Psoas muscle (tissue), 7 donors: ENCODE measurements at regions not wholly inside any gene's neighbourhood (a gene's known extent, or its start where the extent isn't known, plus 50 kb on each side); places are given as distances from the start of the nearest gene placed in this dataset.
A peak's percentile ranks its signal among the peaks of the same experiment; 100 is the strongest.

Experiments used
- ATAC-seq, 4 donors: fragments of 200-7000 bp; cut with Tn5 transposase; one replicate each; pipeline ENCODE4 v1.9.1; 2020; ENCODE audit warnings: moderate library complexity in 3 of 4, mild to moderate bottlenecking in 2 of 4
- DNase-seq, 2 donors: peaks; one replicate each; pipeline ENCODE4 v3.0.0-alpha.2; 2020
- H3K27ac ChIP-seq: fragments of 200-600 bp; one replicate; pipeline ENCODE4 v1.8.0; 2022
- H3K27me3 ChIP-seq, 3 donors: fragments of 200-600 bp in 1 of 3; one replicate each; pipeline versions ENCODE4 v1.6.1 to v1.8.0; 2013 to 2022; ENCODE audit warnings: low read length in 2 of 3, mild to moderate bottlenecking in 2 of 3, moderate library complexity in 1 of 3; ENCODE audit not compliant: insufficient read depth in 3 of 3
- H3K36me3 ChIP-seq, 2 donors: fragments of 200-600 bp in 1 of 2; one replicate each; pipeline versions ENCODE4 v1.6.1 to v1.8.0; 2013 to 2022; ENCODE audit warnings: low read depth in 1 of 2, mild to moderate bottlenecking in 1 of 2, moderate library complexity in 1 of 2; ENCODE audit not compliant: insufficient read depth in 1 of 2
- H3K4me1 ChIP-seq: fragments of 200-600 bp; one replicate; pipeline ENCODE4 v1.8.0; 2022
- H3K4me3 ChIP-seq: fragments of 200-600 bp; one replicate; pipeline ENCODE4 v1.8.0; 2022; ENCODE audit warnings: mild to moderate bottlenecking
- H3K9me3 ChIP-seq: fragments of 200-600 bp; one replicate; pipeline ENCODE4 v1.8.0; 2022
- CTCF ChIP-seq: fragments of 200-600 bp; IDR thresholded peaks from one replicate; pipeline ENCODE4 v1.8.0; 2022; ENCODE audit warnings: antibody characterized with exemption
- WGBS, 3 donors: extraction: QIAGEN DNeasy Blood & Tissue Kit; methylation state at CpG; one replicate each; pipeline versions ENCODE4 v1.1.6 to v1.1.7; 2013; 5-methylcytosine and 5-hydroxymethylcytosine counted together
- intact Hi-C, 2 donors: fragments of 100-400 bp; cut with DNase I; formaldehyde crosslinking; loops; one replicate each; pipeline versions ENCODE4 v1.11.0 to v1.14.2; 2022
- donor health status: healthy with polysubstance abuse.
- donor health status: DM: no; HTN: no; CAD: no; lungs with moderate emphysema.
- donor health status: Bipolar disorder and iron deficiency.
- donor health status: healthy.
- donor health status: DM: yes; HTN: yes; CAD: no.
- donor health status: DM: no; HTN: no; CAD: no.
- donor health status: DM: yes; HTN: yes; CAD: no.

- H3K9me3 ChIP-seq, result no peaks in the 10 kb centered on the region
- DNase-seq (peak; percentile 72 to 74), ATAC-seq (peak; percentile 77 to 87 (median 86))
- intact Hi-C loops, result loop anchor here (2.0 to 5.0 kb wide), 3 partner anchors 83 to 203 kb away; partner anchors contain the start of gene ZFP36L2 (in 1 of the 2)
- H3K4me1 ChIP-seq, result no peaks in the 10 kb centered on the region
- H3K36me3 ChIP-seq, result no peaks in the 10 kb centered on the region
- no peaks in the 10 kb centered on the region for H3K27me3 ChIP-seq
- no peak overlapping the region for H3K4me3 ChIP-seq
- no peak overlapping the region for H3K27ac ChIP-seq
- peak; percentile 76 for TF ChIP-seq CTCF
- 25 to 44% (median 39%) methylated on average over 9 of the region's 9 CpGs for WGBS, 3 donors
These were observed 201.8 kb downstream of the ZFP36L2 start for GRCh38 chr2:43024515-43025011.

GRCh38 chr2:43023791-43024514 is 202.5 kb downstream of the ZFP36L2 start:
- no peak for ATAC-seq
- no peaks in the 10 kb centered on the region for H3K9me3 ChIP-seq
- no peaks in the 10 kb centered on the region for H3K27me3 ChIP-seq
- no peaks in the 10 kb centered on the region for H3K4me1 ChIP-seq
- peak in 1 of 2 donors; percentile 22 for DNase-seq
- H3K36me3 ChIP-seq, result no peaks in the 10 kb centered on the region
- H3K4me3 ChIP-seq, result no peak overlapping the region
- intact Hi-C loops, result loop anchor here (2.0 to 5.0 kb wide), 2 partner anchors 195 to 203 kb away; partner anchors contain the start of gene ZFP36L2 (in 1 of the 2)
- no peak overlapping the region for H3K27ac ChIP-seq
- TF ChIP-seq CTCF, result no peak
- 77 to 79% (median 79%) methylated on average over 6 of the region's 6 CpGs for WGBS, 3 donors

GRCh38 chr2:43022896-43023295 is 203.5 kb downstream of the ZFP36L2 start:
- Histone ChIP-seq H3K27ac (no peak overlapping the region), H3K9me3 (no peaks in the 10 kb centered on the region), H3K4me1 (no peaks in the 10 kb centered on the region), H3K4me3 (no peak overlapping the region), H3K36me3 (no peaks in the 10 kb centered on the region), H3K27me3 (no peaks in the 10 kb centered on the region)
- TF ChIP-seq CTCF, result no peak
- intact Hi-C loops, result loop anchor here in 1 of 2 donors (5.0 kb wide), 1 partner anchor 204 kb away; the partner anchor contains the start of gene ZFP36L2
- WGBS, 3 donors, result 56 to 75% (median 64%) methylated on average over 5 of the region's 5 CpGs
- ATAC-seq (no peak), DNase-seq (no peak)

- DNase-seq, result peak in 1 of 2 donors; percentile 46
- intact Hi-C loops, result loop anchor here in 1 of 2 donors (5.0 kb wide), 1 partner anchor 205 kb away; the partner anchor contains the start of gene ZFP36L2
- H3K4me1 ChIP-seq, result no peaks in the 10 kb centered on the region
- 78 to 85% (median 80%) methylated on average over 19 of the region's 19 CpGs for WGBS, 3 donors
- no peak for ATAC-seq
- no peak for TF ChIP-seq CTCF
- no peaks in the 10 kb centered on the region for H3K9me3 ChIP-seq
- no peak overlapping the region for H3K27ac ChIP-seq
- H3K36me3 ChIP-seq, result no peaks in the 10 kb centered on the region
- H3K27me3 ChIP-seq, result no peaks in the 10 kb centered on the region
- no peak overlapping the region for H3K4me3 ChIP-seq
These were observed 204.5 kb downstream of the ZFP36L2 start for GRCh38 chr2:43021791-43022509.
